K562 (cell line): ENCODE measurements at regions not wholly inside any gene's neighbourhood (a gene's known extent, or its start where the extent isn't known, plus 50 kb on each side); places are given as distances from the start of the nearest gene placed in this dataset.

ENCODE experiments used
- C11orf30 ChIP-seq: fragments of 450-650 bp; IDR thresholded peaks from 2 replicates; pipeline ENCODE4 v1.6.1; 2016; ENCODE audit warnings: low read depth, mild to moderate bottlenecking
- MYC ChIP-seq, 2 experiments: fragments of 250-450 bp in 1 of 2; sonication (Bioruptor Pico) in 1 of 2; IDR thresholded peaks; 2 replicates each; pipeline versions ENCODE4 v1.5.1 to v1.6.1; 2012 to 2021; ENCODE audit warnings: low read depth in 2 of 2, borderline replicate concordance in 1 of 2, improper control_type of control experiment in 1 of 2, low read length in 1 of 2, mild to moderate bottlenecking in 1 of 2, moderate library complexity in 1 of 2
- SREBF1 ChIP-seq: fragments of 150-350 bp; IDR thresholded peaks from 2 replicates; pipeline ENCODE4 v1.6.1; 2014; ENCODE audit warnings: antibody characterized with exemption, low read depth, low read length, borderline replicate concordance
- ZNF24 ChIP-seq: fragments of 450-650 bp; IDR thresholded peaks from 2 replicates; pipeline ENCODE4 v1.6.1; 2016
- ZNF354B ChIP-seq: fragments of 250-450 bp; sonication (Bioruptor Pico); IDR thresholded peaks from 2 replicates; pipeline ENCODE4 v1.4.0; 2020
- ZNF699 ChIP-seq: fragments of 250-450 bp; sonication (Bioruptor Pico); IDR thresholded peaks from 2 replicates; pipeline ENCODE4 v1.8.0; 2021; ENCODE audit warnings: mild to moderate bottlenecking, moderate library complexity; ENCODE audit not compliant: insufficient replicate concordance

DNA sequence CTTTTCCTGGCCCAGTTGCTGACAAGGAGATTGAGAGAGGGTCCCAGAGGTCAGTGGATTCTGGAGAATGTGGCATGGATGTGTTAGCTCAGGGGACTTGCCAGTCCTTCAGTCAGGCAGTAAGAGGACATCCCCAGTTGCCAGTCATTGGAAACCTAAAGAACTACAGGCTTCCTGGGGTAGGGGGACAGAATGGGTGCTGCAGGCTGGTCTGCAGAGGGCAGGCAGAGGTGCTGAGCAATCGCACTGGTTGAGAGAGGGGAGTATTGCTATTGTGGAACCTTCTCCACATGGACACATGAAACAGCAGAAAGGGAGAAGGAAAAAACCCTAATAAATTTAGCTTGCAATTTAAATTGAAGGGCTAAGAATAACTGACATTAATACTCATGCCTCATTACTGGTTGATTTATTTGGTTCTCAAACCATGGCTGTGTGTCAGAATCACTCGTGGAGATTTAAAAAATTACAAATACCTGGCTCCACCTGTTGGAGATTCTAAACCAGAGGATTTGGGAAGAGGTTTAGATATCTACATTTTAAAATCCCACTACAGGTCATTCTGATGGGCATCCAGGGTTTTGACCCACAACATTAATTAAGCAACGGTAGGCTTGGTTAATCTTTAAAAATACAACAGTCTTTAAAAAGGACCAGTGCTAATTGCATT, 71.2 kb upstream of the SLC38A2 start:
- TF ChIP-seq MYC (IDR thresholded peaks at IDR 0.05; ENCODE audit: low read depth, low read length) (no peak), MYC (CRISPR knock-in tag; IDR thresholded peaks at IDR 0.05; ENCODE audit: borderline replicate concordance, low read depth) (no peak), C11orf30 (no peak), ZNF354B (CRISPR knock-in tag) (no peak), ZNF699 (CRISPR knock-in tag) (no peak), SREBF1 (no peak), ZNF24 (no peak)
